ENCODE measurements at regions not wholly inside any gene's neighbourhood (a gene's known extent, or its start where the extent isn't known, plus 50 kb on each side); places are given as distances from the start of the nearest gene placed in this dataset.

GRCh38 chr5:37936091-37936490 lies 96.2 kb upstream of the GDNF start:
- Histone ChIP-seq H3K18ac (ENCODE audit: low read depth, low read length) (no peak overlapping the region), H3K27me3 (ENCODE audit: control insufficient read depth, insufficient read depth, low read length) (peaks cover 15% of the 10 kb centered on the region), H4K5ac (ENCODE audit: low read depth, low read length) (no peak overlapping the region), H3K4me1 (ENCODE audit: control insufficient read depth, insufficient read depth, low read length) (no peaks in the 10 kb centered on the region), H2BK120ac (ENCODE audit: low read depth, low read length) (no peak overlapping the region), H3K9me1 (ENCODE audit: insufficient read depth, low read length) (no peaks in the 10 kb centered on the region), H3K56ac (ENCODE audit: extremely low read depth, insufficient read depth, low read length) (no peak overlapping the region), H3K36me3 (ENCODE audit: control insufficient read depth, insufficient read depth, low read length) (no peaks in the 10 kb centered on the region), H3K4ac (ENCODE audit: low read depth, low read length) (no peak overlapping the region), H2BK5ac (ENCODE audit: low read depth, low read length, poor library complexity, severe bottlenecking) (no peak overlapping the region), H4K20me1 (ENCODE audit: insufficient read depth, low read length) (no peaks in the 10 kb centered on the region), H3K4me3 (ENCODE audit: insufficient read depth, low read depth, low read length) (no peak overlapping the region), H3K27ac (ENCODE audit: insufficient read depth, low read length) (no peak overlapping the region), H2AK9ac (replicated peaks; ENCODE audit: low read depth, low read length, poor library complexity) (no peak overlapping the region), H4K91ac (ENCODE audit: insufficient read depth, low read depth, low read length) (no peak overlapping the region), H4K8ac (ENCODE audit: low read depth in 2 of 2, low read length in 2 of 2) (no peak overlapping the region), H2BK15ac (ENCODE audit: low read depth, low read length) (no peak overlapping the region), H2BK20ac (ENCODE audit: low read depth, low read length) (no peak overlapping the region), H3K79me1 (ENCODE audit: low read depth in 1 of 2, low read length in 2 of 2) (no peaks in the 10 kb centered on the region), H3K4me2 (ENCODE audit: low read depth, low read length) (no peak overlapping the region), H3K9me3 (ENCODE audit: control insufficient read depth, insufficient read depth, low read length) (peaks cover 2% of the 10 kb centered on the region; the same call in 1 of the 2 replicates), H3K14ac (replicated peaks; ENCODE audit: low read depth, low read length) (no peak overlapping the region), H3K23ac (ENCODE audit: low read depth, low read length) (no peak overlapping the region), H3K9ac (ENCODE audit: low read depth, low read length) (no peak overlapping the region), H2AFZ (replicated peaks; ENCODE audit: low read length, poor library complexity) (no peak overlapping the region), H2AK5ac (ENCODE audit: low read depth, low read length) (no peak overlapping the region)
- CTCF ChIA-PET = no interaction called here
- DNase-seq = no peak
- no CpG with 5 or more reads among the region's 5 CpGs for WGBS, 2 experiments (ENCODE audit: extremely low coverage in 2 of 2, insufficient read length in 1 of 2)
- TF ChIP-seq, protein P1, sequence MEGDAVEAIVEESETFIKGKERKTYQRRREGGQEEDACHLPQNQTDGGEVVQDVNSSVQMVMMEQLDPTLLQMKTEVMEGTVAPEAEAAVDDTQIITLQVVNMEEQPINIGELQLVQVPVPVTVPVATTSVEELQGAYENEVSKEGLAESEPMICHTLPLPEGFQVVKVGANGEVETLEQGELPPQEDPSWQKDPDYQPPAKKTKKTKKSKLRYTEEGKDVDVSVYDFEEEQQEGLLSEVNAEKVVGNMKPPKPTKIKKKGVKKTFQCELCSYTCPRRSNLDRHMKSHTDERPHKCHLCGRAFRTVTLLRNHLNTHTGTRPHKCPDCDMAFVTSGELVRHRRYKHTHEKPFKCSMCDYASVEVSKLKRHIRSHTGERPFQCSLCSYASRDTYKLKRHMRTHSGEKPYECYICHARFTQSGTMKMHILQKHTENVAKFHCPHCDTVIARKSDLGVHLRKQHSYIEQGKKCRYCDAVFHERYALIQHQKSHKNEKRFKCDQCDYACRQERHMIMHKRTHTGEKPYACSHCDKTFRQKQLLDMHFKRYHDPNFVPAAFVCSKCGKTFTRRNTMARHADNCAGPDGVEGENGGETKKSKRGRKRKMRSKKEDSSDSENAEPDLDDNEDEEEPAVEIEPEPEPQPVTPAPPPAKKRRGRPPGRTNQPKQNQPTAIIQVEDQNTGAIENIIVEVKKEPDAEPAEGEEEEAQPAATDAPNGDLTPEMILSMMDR (conservative IDR thresholded peaks at IDR 0.05; ENCODE audit: low read depth, low read length) = no peak
- intact Hi-C loops (cut with micrococcal nuclease) (loop anchor here (10.0 kb wide), 1 partner anchor 59 kb away; no protein-coding TSS in a partner anchor), dilution Hi-C loops (cut with HindIII; ENCODE audit: low sequenced_read_pairs, unreplicated experiment) (no loop called here), in situ Hi-C loops (cut with MboI; ENCODE audit: low sequenced_read_pairs) (no loop called here)
- POLR2A ChIA-PET (ENCODE audit: unreplicated experiment) = no interaction called here
- no peak for ATAC-seq (ENCODE audit: low read depth)
- no TSS peak for BruUV-seq (replicated peaks)
